Esophagus squamous epithelium (tissue), 4 donors: ENCODE measurements at regions not wholly inside any gene's neighbourhood (a gene's known extent, or its start where the extent isn't known, plus 50 kb on each side); places are given as distances from the start of the nearest gene placed in this dataset.

Source experiments
- POLR2A ChIP-seq, 4 donors: fragments of 450-650 bp; IDR thresholded peaks; one replicate each; pipeline ENCODE4 v1.6.1; 2017; ENCODE audit warnings: antibody characterized with exemption in 4 of 4, mild to moderate bottlenecking in 4 of 4, moderate library complexity in 3 of 4
- TF ChIP-seq, protein P1 (sequence below), 6 experiments: fragments of 450-650 bp in 4 of 6; fragments of 200-600 bp in 2 of 6; sonication (generic) in 2 of 6; IDR thresholded peaks; one replicate each; pipeline ENCODE4 v1.5.1; 2016 to 2019; ENCODE audit warnings: antibody characterized with exemption in 6 of 6, mild to moderate bottlenecking in 4 of 6, moderate library complexity in 4 of 6

DNA sequence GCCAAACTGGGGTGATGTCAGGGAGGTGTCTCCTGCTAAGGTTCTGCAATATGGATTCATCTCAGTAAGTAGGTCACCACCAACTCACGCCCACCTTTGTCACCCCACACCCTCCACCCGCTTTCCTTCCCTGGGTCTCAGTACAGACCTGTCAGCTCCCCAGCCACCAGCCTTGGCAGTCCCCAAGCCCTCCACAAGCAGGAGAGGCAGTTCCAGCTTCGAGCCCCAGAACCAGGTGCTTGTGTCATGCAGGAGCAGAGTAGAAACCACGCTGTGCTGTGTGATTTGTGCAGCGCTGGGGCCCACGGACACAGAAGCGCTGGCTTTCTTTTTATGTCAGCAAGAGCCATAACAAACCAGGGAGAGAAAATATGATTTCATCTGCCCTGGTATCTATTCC, 89.0 kb upstream of the CDH4 start:
- TF ChIP-seq POLR2A (IDR thresholded peaks at IDR 0.05), result no peak
- TF ChIP-seq, protein P1, sequence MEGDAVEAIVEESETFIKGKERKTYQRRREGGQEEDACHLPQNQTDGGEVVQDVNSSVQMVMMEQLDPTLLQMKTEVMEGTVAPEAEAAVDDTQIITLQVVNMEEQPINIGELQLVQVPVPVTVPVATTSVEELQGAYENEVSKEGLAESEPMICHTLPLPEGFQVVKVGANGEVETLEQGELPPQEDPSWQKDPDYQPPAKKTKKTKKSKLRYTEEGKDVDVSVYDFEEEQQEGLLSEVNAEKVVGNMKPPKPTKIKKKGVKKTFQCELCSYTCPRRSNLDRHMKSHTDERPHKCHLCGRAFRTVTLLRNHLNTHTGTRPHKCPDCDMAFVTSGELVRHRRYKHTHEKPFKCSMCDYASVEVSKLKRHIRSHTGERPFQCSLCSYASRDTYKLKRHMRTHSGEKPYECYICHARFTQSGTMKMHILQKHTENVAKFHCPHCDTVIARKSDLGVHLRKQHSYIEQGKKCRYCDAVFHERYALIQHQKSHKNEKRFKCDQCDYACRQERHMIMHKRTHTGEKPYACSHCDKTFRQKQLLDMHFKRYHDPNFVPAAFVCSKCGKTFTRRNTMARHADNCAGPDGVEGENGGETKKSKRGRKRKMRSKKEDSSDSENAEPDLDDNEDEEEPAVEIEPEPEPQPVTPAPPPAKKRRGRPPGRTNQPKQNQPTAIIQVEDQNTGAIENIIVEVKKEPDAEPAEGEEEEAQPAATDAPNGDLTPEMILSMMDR (IDR thresholded peaks at IDR 0.05), result no peak
